ENCODE measurements at regions not wholly inside any gene's neighbourhood (a gene's known extent, or its start where the extent isn't known, plus 50 kb on each side); places are given as distances from the start of the nearest gene placed in this dataset.

DNA sequence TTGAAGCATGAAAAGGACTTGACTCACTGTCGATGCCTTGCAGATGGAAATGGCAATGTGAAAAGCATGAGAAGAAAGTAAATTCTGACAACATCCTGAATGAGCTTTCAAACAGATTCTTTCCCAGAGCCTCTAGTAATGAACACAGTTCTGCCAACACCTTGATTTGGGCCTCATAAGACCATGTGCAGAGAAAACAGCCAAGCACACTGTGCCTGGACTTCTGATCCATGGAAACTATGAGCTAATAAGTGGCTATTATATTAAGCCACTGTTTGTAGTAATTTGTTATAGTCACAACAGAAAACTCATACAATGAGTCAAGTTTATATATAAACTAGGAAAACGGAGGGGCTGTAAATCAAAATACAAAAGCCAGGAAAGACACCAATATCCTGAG is 477.3 kb downstream of the MBD2 start:
- DNase-seq = no peak

DNA sequence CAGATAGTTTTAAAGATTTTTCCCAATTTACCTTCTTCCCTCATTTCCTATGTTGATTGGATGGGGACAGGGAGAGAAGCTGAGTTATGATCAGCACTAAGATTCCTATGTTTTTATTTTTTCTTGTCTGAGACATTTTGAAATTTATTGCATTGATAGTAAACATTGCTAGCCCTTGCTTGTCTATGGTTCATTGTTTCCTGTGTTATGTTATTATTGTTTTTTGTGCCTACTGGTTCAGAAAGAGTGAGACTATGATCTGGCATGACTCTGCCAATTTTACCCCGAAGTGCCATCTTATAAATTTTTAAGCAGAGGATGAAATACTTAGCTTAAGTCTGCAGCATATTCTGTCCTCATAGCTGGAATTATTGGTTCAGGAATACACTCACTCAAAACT is 478.5 kb downstream of the MBD2 start:
- DNase-seq = no peak

GRCh38 chr18:53745224-53745967 is 479.1 kb downstream of the MBD2 start:
- DNase-seq = no peak

GRCh38 chr18:53739700-53740099 is 484.8 kb downstream of the MBD2 start:
- DNase-seq = no peak

GRCh38 chr18:53735526-53735925 is 488.9 kb downstream of the MBD2 start:
- DNase-seq = no peak

DNA sequence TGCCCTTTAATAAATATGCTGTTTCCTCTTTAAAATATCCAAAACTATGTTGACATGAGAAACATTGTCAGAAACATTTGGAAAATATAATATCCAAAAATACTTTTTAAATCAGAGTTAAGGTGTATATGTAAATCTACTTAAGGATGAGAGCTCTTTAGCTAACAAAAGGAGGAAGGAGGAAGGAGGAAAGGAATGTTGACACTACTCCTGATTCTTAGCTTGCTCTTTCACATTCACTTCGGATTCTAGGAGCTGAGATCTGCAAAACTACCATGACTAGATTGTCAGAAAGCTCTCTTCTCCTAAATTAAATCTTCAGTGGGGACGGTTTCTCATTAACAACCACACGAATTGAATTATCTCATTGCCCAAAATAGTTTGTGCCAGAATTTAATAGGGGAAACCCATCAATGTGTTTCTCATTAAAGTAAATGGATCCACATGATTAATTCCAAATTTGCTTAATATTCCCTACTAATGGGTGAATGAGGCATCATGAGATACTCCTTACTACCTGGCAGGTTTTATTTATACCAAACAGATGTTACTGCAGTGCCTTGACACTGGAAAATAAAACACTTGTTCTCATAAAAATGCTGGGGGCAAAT is 509.1 kb downstream of the MBD2 start:
- no peak for DNase-seq

DNA sequence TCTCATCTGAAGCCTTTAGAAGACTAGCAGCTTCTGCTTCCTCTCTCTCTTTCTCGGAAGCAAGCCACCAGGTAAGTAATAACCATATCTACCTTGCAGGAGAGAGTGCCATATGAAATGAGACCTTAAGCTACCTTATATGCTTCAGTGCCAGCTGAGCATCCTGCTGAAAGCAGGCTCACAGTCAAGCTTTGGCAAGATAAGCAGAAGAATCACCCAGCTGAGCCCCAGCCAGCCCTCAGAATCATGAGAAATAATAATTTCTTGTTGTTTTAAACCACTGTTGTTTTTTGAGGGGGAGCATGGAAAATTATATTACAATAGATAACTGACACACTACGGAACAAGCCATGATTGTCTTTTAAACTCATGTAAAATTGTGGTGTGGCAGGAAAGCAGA is 514.4 kb downstream of the MBD2 start:
- DNase-seq = no peak

DNA sequence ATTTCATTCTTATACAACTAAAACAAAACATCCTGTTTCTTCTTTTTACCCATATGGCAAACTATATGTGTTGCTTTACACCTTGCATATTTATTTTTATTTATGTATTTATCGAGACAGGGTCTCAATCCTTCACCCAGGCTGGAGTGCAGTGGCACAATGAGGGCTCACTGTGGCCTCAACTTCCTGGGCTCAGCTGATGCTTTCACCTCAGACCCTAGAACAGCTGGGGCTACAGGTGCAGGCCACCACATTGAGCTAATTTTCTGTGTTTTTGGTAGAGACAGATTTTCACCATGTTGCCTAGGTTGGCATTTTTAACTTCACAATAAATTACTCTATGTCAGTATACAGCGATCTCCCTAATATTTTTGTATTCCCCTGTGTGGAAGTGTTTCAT is 522.0 kb downstream of the MBD2 start:
- DNase-seq = no peak

- no peak for DNase-seq
Observed at GRCh38 chr18:53701697-53702096, 522.8 kb downstream of the MBD2 start.

DNA sequence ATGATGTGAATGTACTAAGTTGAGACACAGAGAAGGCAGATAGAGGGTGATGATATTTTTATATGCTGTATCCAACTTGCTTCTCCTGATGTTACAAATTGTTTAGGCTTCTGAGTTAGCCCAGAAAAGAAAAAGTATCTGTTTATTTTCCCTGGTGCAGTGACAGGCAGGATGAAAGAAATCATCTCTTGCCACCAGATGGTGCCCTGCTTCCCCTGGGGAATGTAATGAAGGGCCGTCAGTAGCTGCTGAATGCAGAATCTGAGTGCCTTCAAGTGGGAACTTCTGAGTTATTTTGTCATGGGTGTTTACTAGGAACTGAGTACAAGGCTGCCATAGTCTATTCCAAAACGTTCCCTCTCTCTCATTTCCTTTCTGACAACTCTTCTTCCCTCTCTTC is 525.6 kb downstream of the MBD2 start:
- DNase-seq = no peak

DNA sequence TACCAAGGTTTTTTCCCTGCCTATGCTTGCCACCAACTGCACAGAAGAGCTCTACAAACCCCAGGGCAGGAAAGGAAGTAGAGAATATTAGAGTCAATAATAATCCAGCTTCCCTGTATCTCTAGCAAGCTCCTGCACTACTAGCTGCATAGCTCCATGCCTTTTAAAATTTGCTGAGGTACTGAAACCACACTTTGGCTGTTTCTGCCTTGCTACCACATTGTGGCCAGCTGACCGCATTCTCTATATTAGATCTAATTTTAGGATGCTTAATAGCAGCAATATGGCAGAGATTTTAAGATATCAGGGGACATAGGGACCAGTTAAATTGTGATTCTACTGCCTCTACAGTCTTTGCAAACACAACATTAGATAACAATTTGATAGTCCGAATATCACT is 534.6 kb downstream of the MBD2 start:
- no peak for DNase-seq

DNA sequence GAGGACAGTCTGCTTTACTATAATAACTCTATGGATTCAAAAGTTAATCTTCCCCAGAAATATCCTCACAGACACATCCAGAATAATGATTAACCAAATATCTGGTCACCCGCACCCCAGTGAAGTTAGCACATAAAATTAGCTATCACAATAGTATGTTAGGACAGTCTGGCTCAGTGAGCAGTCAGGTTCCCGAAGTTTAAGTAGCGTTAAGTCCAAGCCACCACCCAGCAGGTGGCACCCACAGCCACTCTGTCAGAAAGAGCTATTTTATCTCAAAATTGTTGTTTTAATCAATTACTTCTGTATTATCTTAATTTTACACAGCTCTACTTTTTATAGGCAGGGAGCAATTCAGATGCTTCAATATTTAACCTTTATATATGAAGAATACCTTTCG is 537.5 kb downstream of the MBD2 start:
- DNase-seq = no peak

DNA sequence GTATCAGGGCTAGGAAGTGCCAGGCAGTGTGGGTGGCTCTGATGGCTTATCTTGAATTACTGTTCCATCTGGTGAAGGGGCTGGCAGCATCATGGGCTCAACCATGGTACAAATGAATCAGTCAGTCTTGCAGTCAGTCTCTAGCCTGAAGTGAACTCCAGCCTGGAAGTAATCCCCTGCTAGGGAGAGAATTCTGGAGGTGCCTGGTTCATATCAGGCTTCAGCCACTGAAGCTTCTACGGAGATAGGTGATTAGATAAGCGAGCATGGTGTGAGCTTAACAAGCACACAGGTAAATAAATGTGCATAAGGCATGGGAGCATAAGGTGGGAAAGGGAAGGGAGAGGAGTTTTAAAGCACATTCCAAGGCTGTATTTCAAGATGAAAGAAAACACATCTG is 541.7 kb downstream of the MBD2 start:
- no peak for DNase-seq

DNA sequence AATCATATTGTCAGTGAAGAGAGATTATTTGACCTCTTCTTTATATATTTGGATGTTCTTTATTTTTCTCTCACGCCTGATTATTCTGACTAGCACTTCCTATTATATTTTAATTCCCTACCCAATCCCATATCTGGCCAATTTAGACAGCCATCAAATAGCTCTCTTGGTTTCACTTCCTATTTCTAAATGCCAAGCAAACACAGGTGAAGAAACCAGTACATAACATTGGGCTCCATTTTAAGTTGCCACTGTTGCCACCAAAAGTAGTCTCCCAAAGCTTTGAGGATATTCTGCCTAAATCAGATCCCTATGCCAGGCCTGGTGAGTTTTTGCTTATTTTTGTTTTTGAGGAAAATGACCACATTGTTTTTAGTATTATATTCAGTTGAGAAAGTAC is 547.0 kb downstream of the MBD2 start:
- DNase-seq = no peak

DNA sequence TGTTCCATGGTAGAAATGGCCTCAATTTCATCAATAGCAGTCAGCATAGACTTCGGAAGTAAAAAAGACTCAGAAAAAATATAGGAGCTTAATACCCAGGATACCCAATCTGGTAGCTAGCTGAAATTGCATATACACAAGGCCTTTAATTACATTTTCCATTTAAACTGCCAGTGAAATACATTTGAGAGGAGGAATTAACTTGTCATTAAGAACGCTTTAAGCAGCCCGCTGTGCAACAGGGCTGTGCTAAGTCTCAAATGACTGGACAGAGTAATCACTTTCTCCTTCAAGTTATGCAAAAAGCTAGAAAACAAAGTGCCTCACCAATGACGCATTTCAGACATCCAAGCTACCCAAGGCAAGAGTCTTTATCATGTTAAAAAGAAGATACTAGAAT is 558.8 kb downstream of the MBD2 start:
- no peak for DNase-seq

DNA sequence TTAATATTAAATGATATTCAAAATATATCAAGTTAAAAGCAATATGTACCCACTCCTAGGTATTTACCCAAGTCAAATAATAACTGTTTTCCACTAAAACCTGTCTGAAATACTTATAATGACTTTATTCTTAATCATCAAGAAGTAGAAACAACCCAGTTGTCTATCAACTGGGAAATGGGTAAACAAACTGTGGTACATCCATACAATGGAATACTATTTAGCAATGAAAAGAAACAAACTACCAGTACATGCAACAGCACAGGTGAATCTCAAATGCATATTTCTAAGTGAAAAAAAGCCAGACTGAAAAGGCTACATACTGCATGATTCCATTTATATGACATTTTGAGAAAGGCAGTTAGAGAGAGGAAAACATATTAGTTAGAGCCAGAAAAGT is 559.9 kb downstream of the MBD2 start:
- no peak for DNase-seq

DNA sequence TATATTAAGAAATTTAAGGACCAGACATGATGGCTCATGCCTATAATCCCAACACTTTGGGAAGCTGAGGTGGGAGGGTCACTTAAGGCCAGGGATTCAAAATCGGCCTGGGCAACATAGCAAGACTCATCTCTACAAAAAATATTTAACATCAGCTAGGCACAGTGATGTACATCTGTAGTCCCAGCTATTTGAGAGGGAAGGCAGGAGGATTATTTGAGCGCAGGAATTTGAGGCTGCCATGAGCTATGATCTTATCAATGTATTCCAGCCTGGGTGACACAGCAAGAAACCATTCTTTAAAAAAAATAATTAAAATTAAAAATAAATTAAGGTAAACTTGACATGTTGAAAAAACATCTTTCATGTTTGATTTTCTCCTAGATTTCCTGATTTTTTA is 564.2 kb downstream of the MBD2 start:
- DNase-seq = no peak

DNA sequence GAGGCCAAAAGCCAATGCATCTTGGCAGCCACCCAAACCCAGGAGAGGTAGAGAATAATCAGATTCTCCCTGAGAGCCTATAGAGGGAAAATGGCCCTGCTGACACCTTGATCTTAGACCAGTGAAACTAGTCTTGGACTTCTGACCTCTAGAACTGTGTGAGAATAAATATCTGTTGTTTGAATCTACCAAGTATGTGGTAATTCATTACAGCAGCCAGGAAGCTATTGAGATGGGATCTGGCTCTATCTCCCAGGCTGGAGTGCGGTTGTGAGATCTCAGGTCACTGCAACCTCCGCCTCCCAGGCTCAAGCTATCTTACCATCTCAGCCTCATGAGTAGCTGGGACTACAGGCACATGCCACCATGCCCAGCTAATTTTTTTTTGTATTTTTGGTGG is 567.2 kb downstream of the MBD2 start:
- DNase-seq = no peak

DNA sequence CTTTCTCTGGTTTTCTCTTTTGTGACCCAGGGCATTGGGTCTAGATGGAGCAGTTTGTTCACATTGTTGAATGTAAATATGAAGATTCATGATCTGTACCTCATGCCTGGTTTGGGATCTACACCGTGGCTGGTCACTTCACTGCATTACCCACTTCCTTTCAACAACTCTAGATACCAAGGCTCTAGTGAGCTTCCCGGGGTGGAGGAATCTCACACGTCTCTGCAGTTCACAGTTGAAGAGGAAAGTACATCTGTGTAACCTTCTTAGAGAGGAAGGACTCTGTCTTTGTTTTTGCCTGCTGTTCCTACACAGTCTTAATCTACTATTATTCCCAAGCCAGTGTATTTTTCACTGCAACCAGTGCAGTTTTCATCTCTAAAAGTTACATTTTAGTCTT is 574.8 kb downstream of the MBD2 start:
- DNase-seq = no peak

- DNase-seq = no peak
Observed at GRCh38 chr18:53644799-53645471, 579.5 kb downstream of the MBD2 start.

DNA sequence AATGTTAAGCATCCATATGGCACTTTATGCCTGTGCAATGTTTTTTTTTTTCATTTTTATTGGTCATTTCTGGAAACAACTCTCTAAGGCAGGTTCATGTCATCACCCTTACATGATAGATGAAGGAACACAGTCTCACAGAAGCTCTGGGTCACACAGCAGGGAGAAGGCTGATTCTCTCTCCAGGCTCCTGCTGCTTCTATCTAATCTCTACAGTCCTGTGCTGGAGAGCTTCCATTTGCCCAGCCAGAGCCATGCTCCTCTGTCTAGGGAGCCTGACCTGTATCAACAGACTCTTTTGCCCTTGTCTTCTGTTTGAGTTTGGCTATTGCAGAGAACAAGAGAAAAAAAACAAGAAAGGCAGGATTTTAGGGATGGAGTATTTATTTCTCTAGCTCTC is 584.8 kb downstream of the MBD2 start:
- DNase-seq = no peak

- DNase-seq = no peak
Observed at GRCh38 chr18:53629337-53629736, 595.1 kb downstream of the MBD2 start.

GRCh38 chr18:53625997-53626599 is 598.4 kb downstream of the MBD2 start:
- no peak for DNase-seq

- DNase-seq = no peak
Observed at GRCh38 chr18:53610957-53611356, 613.5 kb downstream of the MBD2 start.
